IPS DF 4.7 (cell line): ENCODE measurements at regions not wholly inside any gene's neighbourhood (a gene's known extent, or its start where the extent isn't known, plus 50 kb on each side); places are given as distances from the start of the nearest gene placed in this dataset.

Source experiments
- DNase-seq: peaks from one replicate; pipeline ENCODE4 v3.0.0-alpha.2; 2013; ENCODE audit warnings: low spot score; ENCODE audit errors: extremely low read depth

DNA sequence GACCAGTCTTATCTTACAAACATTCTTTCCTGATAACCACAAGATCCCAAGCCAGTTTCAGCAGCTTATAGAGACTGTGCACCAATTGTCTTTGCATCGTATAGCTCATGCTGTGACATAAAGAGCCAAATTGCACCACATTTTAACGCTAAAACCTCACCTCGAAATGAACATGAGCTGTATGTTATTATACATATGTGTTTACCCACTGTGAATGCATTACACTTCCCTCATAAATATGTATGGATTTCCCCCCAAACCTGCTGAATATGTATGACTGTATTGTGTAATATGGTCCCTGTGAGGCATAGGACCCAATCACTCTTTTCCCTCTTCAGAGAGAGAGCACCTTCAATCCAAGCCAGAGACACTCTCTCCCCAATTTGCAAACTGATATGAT, 692.4 kb downstream of the NLGN4X start:
- DNase-seq, result no peak

DNA sequence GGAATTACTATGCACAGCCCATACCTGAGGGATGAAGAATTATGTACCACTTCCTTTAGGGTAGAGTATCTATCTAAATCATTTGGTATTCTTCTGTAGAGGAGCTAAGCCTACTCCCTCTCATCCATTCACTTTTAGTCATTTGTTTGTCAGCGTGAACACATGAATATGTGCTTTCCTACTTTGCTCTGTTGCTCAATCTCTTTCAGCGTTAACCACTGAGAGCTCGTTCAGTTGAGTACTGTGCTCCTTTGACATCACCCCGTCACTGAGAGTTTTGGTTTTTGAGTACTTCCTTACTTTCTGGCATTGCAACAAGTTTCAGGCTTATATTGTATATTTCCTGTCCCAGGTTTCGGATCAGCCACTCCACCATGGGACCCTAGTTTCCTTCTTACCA, 700.6 kb downstream of the NLGN4X start:
- DNase-seq, result no peak

GRCh38 chrX:5526191-5526590, 702.5 kb downstream of the NLGN4X start:
- DNase-seq, result no peak

DNA sequence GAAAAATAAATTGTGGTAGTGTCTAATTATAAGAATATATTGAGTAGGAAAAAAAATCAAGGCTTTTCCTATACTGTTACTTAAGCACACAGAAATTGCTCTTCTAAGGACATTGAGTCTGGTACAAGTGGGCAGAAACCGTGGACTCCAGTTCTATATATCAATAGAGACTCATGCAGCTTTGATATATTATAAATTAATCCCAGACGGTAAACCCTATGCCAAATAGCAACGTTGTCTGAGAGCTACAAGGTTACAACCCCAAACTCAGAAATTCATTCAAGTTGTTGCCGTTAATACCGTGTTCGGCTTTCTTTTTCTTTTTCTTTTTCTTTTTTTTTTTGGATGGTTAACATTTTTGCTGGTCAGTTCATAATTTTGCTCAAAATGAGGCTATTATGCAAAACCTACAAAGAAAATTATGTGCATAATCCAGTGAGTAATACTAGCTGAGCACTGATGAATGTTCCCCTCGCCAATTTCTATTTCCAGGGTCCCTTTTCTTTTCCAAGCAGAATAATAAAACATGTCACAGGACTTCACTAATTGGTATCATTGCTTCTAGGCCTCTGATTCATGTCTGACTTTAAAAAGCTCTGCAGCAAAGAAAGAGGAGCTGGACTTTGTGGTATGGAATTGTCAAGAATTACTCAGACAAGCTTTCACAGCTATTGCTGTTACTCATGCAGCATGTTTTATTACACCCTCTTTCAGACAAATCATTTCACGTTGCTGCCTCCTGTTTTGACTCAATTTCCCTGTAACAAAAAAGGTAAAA, 737.7 kb downstream of the NLGN4X start:
- no peak for DNase-seq

DNA sequence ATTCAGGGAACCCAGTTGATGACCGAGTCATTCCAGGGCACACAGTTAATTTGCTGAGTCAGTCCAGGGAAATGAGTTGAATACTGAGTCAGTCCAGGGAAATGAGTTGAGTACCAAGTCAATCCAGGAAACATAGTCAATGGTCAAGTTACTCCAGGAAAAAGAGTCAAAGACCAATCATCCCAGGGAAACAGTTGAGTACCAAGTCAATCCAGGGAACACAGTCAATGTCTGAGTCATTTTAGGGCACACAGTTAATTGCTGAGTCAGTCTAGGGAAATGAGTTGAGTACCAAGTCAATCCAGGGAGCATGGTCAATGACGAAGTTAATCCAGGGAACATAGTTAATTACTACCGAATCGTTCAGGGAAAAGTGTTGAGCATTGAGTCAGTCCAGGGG, 754.4 kb downstream of the NLGN4X start:
- DNase-seq, result no peak

- no peak for DNase-seq
These were observed 770.3 kb downstream of the NLGN4X start for GRCh38 chrX:5458300-5458842.

DNA sequence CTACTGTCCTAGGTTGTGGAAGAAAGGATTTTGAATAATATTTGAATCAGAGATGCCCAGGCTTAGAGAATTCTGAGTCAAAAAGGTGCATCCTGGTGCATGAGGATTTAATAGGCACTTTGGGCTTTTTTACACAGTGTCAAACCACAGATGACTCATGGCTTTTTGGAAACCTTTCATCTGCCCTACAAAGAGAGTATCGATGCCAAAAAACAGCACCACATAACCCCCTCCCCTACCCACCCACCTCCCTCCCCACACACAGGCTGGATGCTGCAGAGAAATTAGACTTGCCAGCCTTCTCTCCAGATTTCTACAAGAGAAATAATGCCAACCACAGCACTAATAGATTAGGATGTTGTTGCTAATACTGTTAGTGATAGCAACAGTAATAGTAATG, 779.3 kb downstream of the NLGN4X start:
- no peak for DNase-seq

GRCh38 chrX:5431823-5432222, 796.8 kb downstream of the NLGN4X start:
- no peak for DNase-seq

DNA sequence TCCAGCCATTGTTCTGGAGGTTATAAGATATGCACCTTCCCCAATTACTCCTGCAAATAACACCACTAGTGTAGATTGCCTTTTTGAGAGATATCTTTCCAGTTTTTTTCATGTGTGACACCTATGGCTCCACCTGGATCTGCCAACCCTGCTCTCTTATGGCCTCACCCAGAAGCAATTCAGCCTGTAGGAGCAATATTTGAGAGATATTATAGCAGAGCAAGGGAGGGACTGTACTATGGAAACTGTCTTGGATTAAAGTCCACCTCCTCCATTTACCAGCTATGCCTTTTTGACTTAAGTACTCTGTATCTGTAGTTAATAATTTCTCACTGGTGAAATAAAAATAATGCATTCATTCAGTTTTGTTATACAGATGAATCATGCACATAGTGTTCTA, 803.5 kb downstream of the NLGN4X start:
- DNase-seq, result no peak

- no peak for DNase-seq
These were observed 811.3 kb downstream of the NLGN4X start for GRCh38 chrX:5417381-5417780.

- DNase-seq, result no peak
These were observed 812.9 kb downstream of the NLGN4X start for GRCh38 chrX:5415738-5416137.

GRCh38 chrX:5409106-5409505, 819.6 kb downstream of the NLGN4X start:
- no peak for DNase-seq

- DNase-seq, result no peak
These were observed 826.2 kb downstream of the NLGN4X start for GRCh38 chrX:5402461-5402860.

DNA sequence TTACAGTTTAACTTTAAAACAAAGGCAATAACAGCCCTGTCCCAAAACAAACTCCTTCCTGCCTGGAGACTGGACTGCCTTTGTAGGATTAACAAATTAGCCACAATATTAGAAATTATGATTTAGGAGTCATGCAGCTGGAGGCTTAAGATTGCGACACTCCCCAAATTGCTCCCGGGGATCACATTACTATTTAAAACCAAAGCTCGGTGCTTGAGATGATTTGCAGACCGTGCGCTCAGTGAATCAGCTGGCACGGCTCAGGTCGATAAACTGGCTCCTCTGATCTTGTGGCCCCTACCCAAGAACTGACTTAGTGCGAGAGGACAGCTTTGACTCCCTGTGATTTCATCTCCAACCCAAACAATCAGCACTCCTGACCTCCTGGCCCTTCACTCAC, 829.3 kb downstream of the NLGN4X start:
- no peak for DNase-seq

DNA sequence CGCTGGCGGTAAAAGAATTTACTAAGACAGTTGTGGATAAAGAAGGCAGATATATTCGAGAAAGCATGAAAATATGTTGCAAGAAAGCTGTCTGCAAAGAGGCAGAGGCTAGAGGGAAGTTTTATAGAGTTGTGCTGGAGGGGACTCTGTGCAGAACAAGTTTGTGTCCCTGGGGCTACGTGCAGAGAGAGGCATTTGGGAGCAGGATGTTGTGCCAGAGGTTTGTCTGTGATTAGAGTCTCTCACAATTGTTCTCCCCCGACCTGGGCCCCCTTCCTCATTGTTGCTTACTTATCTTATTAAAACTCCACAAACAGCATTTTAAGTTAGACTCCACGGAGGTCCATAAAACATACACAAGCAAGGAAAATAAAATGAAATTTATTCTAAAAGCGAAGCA, 831.3 kb downstream of the NLGN4X start:
- no peak for DNase-seq

GRCh38 chrX:5390376-5390775, 838.3 kb downstream of the NLGN4X start:
- DNase-seq, result no peak

DNA sequence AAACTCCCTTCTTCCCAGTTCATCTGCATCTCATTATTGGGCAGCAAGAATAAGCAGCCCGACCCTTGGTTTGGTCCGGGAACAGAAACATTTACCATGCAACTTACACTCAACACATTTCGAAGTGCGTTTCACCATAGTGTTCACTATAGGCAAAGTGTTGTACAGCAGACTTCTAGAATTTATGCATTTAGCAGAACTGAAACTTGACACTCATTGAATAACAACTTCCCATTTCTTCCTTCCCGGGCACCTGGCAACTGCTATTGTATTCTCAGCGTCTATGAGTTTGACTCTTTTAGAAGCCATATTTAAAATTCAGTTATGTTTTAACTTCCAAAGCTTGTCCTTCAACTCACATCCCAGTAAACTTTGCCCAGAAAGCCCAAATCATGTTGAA, 840.6 kb downstream of the NLGN4X start:
- DNase-seq, result no peak

DNA sequence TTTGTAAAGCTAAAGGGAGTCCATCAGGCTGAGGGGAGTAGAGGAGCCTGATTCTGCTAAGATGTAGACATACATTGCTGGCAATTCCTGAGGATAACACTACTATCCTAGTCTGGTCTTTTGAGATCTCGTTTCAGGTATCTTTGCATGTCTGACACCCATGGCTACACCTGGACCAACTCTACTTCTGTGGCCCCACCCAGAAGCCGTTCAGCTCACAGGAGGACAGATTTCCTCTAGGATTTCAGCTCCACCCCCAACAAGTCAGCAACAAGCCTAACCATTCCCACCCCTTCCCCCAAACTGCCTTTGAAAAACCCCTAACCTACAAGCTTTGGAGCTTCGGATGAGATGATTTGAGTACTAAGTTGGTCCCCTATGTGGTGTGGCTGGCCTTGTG, 848.2 kb downstream of the NLGN4X start:
- no peak for DNase-seq

DNA sequence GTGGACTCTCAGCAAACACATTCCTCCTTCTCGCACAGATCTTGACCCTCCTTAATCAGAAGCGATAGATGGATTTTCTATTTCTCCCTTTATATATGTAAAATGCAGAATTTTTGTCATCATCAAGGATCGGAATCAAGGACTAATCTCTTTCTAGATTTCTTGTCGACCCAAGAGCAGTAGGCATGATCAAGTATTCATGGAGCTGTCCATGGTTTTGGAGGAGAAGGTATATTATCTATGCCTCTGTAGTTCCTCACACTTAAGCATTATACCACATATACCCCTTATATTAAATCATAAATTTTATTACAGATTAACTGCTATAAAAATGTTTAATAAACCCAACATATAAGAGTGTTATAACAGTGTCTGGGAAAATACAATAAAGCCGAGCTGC, 886.8 kb downstream of the NLGN4X start:
- no peak for DNase-seq

DNA sequence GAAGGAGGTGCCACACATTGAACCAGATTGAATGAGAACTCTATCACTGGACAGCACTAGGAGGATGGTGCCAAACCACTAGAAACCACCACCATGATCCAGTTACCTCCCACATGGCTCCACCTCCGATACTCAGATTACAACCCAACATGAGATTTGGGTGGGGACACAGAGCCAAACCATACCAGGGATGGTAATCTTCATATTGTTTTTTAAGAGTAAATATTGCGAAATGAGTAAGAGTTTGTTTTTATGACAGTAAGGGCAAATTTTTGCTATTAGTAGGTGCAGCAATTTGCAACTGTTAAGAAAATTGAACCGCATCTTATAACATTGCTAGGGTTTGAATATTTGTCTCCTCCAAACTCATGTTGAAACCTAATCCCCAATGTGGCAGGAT, 891.5 kb downstream of the NLGN4X start:
- no peak for DNase-seq

GRCh38 chrX:5324546-5324945, 904.1 kb downstream of the NLGN4X start:
- DNase-seq, result no peak

DNA sequence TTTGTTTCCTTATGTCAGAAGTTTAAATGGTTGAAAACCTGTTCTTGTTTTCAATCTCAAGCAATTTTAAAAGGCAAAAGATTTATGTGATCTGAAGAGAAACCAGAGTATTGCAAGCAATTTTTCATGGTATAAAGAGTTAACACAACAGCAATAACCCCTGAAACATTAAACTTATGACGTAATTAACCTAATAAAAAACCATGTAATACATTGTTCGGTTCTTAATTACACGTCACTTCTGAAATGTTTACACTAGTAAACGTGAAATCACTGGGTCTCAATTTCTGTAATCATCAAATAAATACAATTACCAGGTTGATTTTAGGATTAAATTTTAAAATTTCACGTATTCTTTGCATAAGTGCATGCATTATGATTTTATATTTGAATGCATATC, 914.5 kb downstream of the NLGN4X start:
- no peak for DNase-seq

GRCh38 chrX:5307416-5307815, 921.3 kb downstream of the NLGN4X start:
- DNase-seq, result no peak
